ENCODE measurements at regions not wholly inside any gene's neighbourhood (a gene's known extent, or its start where the extent isn't known, plus 50 kb on each side); places are given as distances from the start of the nearest gene placed in this dataset.
A peak's percentile ranks its signal among the peaks of the same experiment; 100 is the strongest.

DNA sequence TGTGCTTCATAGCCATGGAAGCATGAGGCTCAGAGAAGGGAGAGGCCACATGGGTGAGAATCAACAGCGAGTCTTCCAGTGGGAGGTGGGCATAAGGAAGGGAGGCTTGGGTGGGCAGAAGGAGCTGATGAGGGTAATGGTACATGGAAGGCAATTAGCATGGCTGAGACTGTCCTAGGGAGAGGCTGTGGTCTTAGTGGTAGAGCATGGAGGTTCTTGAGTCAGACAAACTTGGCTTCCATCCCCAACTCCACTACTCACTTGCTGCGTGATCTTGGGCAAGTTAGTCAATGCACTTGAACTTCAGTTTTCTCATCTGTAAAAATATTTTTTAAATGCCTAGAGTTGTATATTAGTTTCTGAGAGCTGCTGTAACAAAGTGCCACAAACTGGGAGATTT, 227.2 kb upstream of the E2F8 start:
- peaks cover 13% of the 10 kb centered on the region for H3K27me3 ChIP-seq
- TF ChIP-seq EP300 (IDR thresholded peaks at IDR 0.05) (no peak), POLR2A (IDR thresholded peaks at IDR 0.05) (no peak), POLR2AphosphoS5 (IDR thresholded peaks at IDR 0.05) (no peak)
- TF ChIP-seq, protein P1, sequence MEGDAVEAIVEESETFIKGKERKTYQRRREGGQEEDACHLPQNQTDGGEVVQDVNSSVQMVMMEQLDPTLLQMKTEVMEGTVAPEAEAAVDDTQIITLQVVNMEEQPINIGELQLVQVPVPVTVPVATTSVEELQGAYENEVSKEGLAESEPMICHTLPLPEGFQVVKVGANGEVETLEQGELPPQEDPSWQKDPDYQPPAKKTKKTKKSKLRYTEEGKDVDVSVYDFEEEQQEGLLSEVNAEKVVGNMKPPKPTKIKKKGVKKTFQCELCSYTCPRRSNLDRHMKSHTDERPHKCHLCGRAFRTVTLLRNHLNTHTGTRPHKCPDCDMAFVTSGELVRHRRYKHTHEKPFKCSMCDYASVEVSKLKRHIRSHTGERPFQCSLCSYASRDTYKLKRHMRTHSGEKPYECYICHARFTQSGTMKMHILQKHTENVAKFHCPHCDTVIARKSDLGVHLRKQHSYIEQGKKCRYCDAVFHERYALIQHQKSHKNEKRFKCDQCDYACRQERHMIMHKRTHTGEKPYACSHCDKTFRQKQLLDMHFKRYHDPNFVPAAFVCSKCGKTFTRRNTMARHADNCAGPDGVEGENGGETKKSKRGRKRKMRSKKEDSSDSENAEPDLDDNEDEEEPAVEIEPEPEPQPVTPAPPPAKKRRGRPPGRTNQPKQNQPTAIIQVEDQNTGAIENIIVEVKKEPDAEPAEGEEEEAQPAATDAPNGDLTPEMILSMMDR (IDR thresholded peaks at IDR 0.05), result no peak
- no peaks in the 10 kb centered on the region for H3K36me3 ChIP-seq
- no peaks in the 10 kb centered on the region for H3K4me1 ChIP-seq
- 91 to 100% methylated on average over 1 to 2 of the region's 2 CpGs for WGBS, 2 donors (ENCODE audit: low coverage in 1 of 2)
- H3K9me3 ChIP-seq, result no peaks in the 10 kb centered on the region
- H3K4me3 ChIP-seq, result no peak overlapping the region
- no peak overlapping the region for H3K27ac ChIP-seq
- no peak for ATAC-seq

DNA sequence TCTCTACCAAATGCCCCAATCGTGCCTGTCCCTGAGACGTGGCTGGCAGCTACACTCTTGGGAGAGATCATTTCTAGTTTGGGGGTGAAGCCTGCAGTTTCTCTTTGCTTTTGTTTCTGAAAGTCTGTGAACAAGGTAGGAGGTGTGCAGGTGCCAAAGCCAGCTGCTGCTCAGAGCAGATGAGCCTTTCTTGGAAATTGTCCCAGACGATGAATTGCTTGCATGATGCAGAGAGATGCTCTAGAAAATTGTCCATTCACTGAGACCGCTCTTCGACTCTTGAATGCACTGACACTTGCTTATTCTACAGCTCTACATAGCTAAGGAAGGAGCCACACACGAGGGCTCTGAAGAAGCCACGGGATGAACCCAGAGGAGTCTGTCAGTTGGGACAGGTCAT, 225.6 kb upstream of the E2F8 start:
- Histone ChIP-seq H3K9me3 (no peaks in the 10 kb centered on the region), H3K36me3 (no peaks in the 10 kb centered on the region), H3K27me3 (peaks cover 9% of the 10 kb centered on the region), H3K27ac (no peak overlapping the region), H3K4me3 (no peak overlapping the region), H3K4me1 (peaks cover 0 to 1% (median 0%) of the 10 kb centered on the region in 3 donors)
- no peak for TF ChIP-seq POLR2A (IDR thresholded peaks at IDR 0.05)
- TF ChIP-seq, protein P1 (IDR thresholded peaks at IDR 0.05), result no peak
- no peak for ATAC-seq
- 30 to 74% methylated on average over 2 to 6 of the region's 7 CpGs for WGBS, 2 donors (ENCODE audit: low coverage in 1 of 2)

DNA sequence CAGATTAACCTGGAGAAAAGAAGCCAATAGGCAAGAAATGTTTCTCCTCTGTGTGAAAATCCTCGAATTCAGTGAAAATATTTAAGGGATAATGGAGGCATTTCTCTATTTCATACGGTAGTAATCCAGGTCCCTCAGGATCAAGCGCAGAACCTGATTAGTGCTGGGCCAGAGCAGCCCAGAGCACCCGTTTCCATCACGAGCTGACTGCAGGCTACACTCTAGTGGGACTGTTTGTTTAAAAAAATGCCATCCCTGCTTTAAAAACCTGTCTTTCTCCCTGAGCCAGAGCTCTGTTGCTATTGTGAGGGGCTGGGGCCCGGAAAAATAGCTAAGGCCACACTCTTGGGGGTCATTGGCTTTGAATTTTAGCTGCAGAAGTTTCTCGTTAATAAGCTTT, 223.2 kb upstream of the E2F8 start:
- no peak for ATAC-seq
- Histone ChIP-seq H3K36me3 (no peaks in the 10 kb centered on the region), H3K27ac (no peak overlapping the region), H3K4me3 (no peak overlapping the region), H3K27me3 (peaks cover 8% of the 10 kb centered on the region), H3K9me3 (no peaks in the 10 kb centered on the region), H3K4me1 (peaks cover 0 to 8% (median 0%) of the 10 kb centered on the region in 3 donors)
- 62 to 80% methylated on average over 6 to 7 of the region's 7 CpGs for WGBS, 2 donors (ENCODE audit: low coverage in 1 of 2)
- TF ChIP-seq, protein P1 (IDR thresholded peaks at IDR 0.05), result no peak
- TF ChIP-seq POLR2AphosphoS5 (IDR thresholded peaks at IDR 0.05) (no peak), EP300 (IDR thresholded peaks at IDR 0.05) (no peak), POLR2A (IDR thresholded peaks at IDR 0.05) (no peak)

- WGBS, 2 donors (ENCODE audit: low coverage in 1 of 2), result 23 to 27% methylated on average over 5 to 6 of the region's 6 CpGs
- H3K4me1 ChIP-seq, result peaks cover 0 to 8% (median 0%) of the 10 kb centered on the region in 3 donors
- peaks cover 4% of the 10 kb centered on the region for H3K27me3 ChIP-seq
- peak; percentile 35 for ATAC-seq
- no peak overlapping the region for H3K27ac ChIP-seq
- no peaks in the 10 kb centered on the region for H3K9me3 ChIP-seq
- no peak overlapping the region for H3K4me3 ChIP-seq
- TF ChIP-seq POLR2A (IDR thresholded peaks at IDR 0.05), result no peak
- no peaks in the 10 kb centered on the region for H3K36me3 ChIP-seq
Measured at GRCh38 chr11:19460718-19461405, 220.1 kb upstream of the E2F8 start.

DNA sequence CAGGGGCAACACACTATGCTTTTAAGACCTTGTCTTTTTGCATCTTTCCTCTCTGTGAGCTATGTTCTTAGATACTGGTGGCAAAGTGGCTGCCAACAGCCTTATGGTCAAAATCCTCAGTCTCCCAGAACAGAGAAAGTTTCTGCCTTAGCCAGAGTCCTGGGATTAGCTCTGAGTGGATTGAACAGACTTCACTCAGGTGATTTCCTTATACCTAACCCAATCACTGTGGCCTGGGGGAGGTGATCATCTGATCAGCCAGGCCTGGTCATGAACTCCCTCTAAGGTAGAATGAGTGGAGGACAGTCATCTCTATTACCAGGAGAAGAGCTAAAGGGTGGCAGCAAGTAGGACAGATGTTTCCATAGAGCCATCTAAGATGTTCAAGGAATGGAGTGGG, 218.5 kb upstream of the E2F8 start:
- Histone ChIP-seq H3K9me3 (no peaks in the 10 kb centered on the region), H3K36me3 (no peaks in the 10 kb centered on the region), H3K4me3 (no peak overlapping the region), H3K27me3 (peaks cover 4% of the 10 kb centered on the region), H3K4me1 (peaks cover 0 to 8% (median 0%) of the 10 kb centered on the region in 3 donors), H3K27ac (no peak overlapping the region)
- no peak for ATAC-seq
- TF ChIP-seq, protein P1 (IDR thresholded peaks at IDR 0.05), result no peak
- TF ChIP-seq POLR2AphosphoS5 (IDR thresholded peaks at IDR 0.05), result no peak
- TF ChIP-seq EP300 (IDR thresholded peaks at IDR 0.05), result no peak
- TF ChIP-seq POLR2A (IDR thresholded peaks at IDR 0.05), result no peak

Data from gastroesophageal sphincter (tissue), 4 donors.